ENCODE measurements at regions not wholly inside any gene's neighbourhood (a gene's known extent, or its start where the extent isn't known, plus 50 kb on each side); places are given as distances from the start of the nearest gene placed in this dataset.

- H3K36me3 ChIP-seq (ENCODE audit: insufficient read depth, low read length), result no peaks in the 10 kb centered on the region
- H3K4me2 ChIP-seq (ENCODE audit: insufficient read depth, low read length), result no peak overlapping the region
- DNase-seq (no peak), ATAC-seq (ENCODE audit: insufficient read depth, low read depth) (no peak)
- H3K4me3 ChIP-seq (ENCODE audit: low read depth in 1 of 2, low read length in 2 of 2), result no peak overlapping the region
- no peaks in the 10 kb centered on the region for H4K20me1 ChIP-seq (ENCODE audit: insufficient read depth, low read length)
- H3K79me2 ChIP-seq (ENCODE audit: insufficient read depth, low read length), result no peaks in the 10 kb centered on the region
- no peak overlapping the region for H2AFZ ChIP-seq (ENCODE audit: low read depth, low read length)
- H3K9me3 ChIP-seq (ENCODE audit: insufficient read depth, low read length, severe bottlenecking), result no peaks in the 10 kb centered on the region
- no peaks in the 10 kb centered on the region for H3K27me3 ChIP-seq (ENCODE audit: insufficient read depth, low read length, poor library complexity)
- no peaks in the 10 kb centered on the region for H3K4me1 ChIP-seq (ENCODE audit: insufficient read depth, low read length)
- no peak overlapping the region for H3K9ac ChIP-seq (ENCODE audit: low read depth, low read length)
- H3K27ac ChIP-seq (ENCODE audit: low read length), result no peak overlapping the region
- TF ChIP-seq EZH2 (IDR thresholded peaks at IDR 0.05; ENCODE audit: borderline replicate concordance, low read depth, low read length, severe bottlenecking), result no peak
- TF ChIP-seq CTCF (IDR thresholded peaks at IDR 0.05; ENCODE audit: borderline replicate concordance, extremely low read depth, low read length, poor library complexity, severe bottlenecking), result no peak
Measured at GRCh38 chr2:105600949-105601794, 143.5 kb upstream of the NCK2 start.

- H2AFZ ChIP-seq (ENCODE audit: low read depth, low read length), result no peak overlapping the region
- H3K9me3 ChIP-seq (ENCODE audit: insufficient read depth, low read length, severe bottlenecking), result no peaks in the 10 kb centered on the region
- DNase-seq (no peak), ATAC-seq (ENCODE audit: insufficient read depth, low read depth) (no peak)
- H3K9ac ChIP-seq (ENCODE audit: low read depth, low read length), result no peak overlapping the region
- TF ChIP-seq EZH2 (IDR thresholded peaks at IDR 0.05; ENCODE audit: borderline replicate concordance, low read depth, low read length, severe bottlenecking) (no peak), CTCF (IDR thresholded peaks at IDR 0.05; ENCODE audit: borderline replicate concordance, extremely low read depth, low read length, poor library complexity, severe bottlenecking) (no peak)
- H3K4me3 ChIP-seq (ENCODE audit: low read depth in 1 of 2, low read length in 2 of 2), result no peak overlapping the region
- H3K36me3 ChIP-seq (ENCODE audit: insufficient read depth, low read length), result no peaks in the 10 kb centered on the region
- no peak overlapping the region for H3K4me2 ChIP-seq (ENCODE audit: insufficient read depth, low read length)
- no peak overlapping the region for H3K27ac ChIP-seq (ENCODE audit: low read length)
- no peaks in the 10 kb centered on the region for H3K79me2 ChIP-seq (ENCODE audit: insufficient read depth, low read length)
- H4K20me1 ChIP-seq (ENCODE audit: insufficient read depth, low read length), result no peaks in the 10 kb centered on the region
- H3K4me1 ChIP-seq (ENCODE audit: insufficient read depth, low read length), result no peaks in the 10 kb centered on the region
- H3K27me3 ChIP-seq (ENCODE audit: insufficient read depth, low read length, poor library complexity), result no peaks in the 10 kb centered on the region
Measured at GRCh38 chr2:105600602-105600948, 144.1 kb upstream of the NCK2 start.

GRCh38 chr2:105600037-105600442 is 144.7 kb upstream of the NCK2 start:
- Histone ChIP-seq H3K9ac (ENCODE audit: low read depth, low read length) (no peak overlapping the region), H3K79me2 (ENCODE audit: insufficient read depth, low read length) (no peaks in the 10 kb centered on the region), H3K4me2 (ENCODE audit: insufficient read depth, low read length) (no peak overlapping the region), H3K27me3 (ENCODE audit: insufficient read depth, low read length, poor library complexity) (no peaks in the 10 kb centered on the region), H3K4me3 (ENCODE audit: low read depth in 1 of 2, low read length in 2 of 2) (no peak overlapping the region), H3K27ac (ENCODE audit: low read length) (no peak overlapping the region), H3K9me3 (ENCODE audit: insufficient read depth, low read length, severe bottlenecking) (no peaks in the 10 kb centered on the region), H2AFZ (ENCODE audit: low read depth, low read length) (no peak overlapping the region), H3K36me3 (ENCODE audit: insufficient read depth, low read length) (no peaks in the 10 kb centered on the region), H4K20me1 (ENCODE audit: insufficient read depth, low read length) (no peaks in the 10 kb centered on the region), H3K4me1 (ENCODE audit: insufficient read depth, low read length) (no peaks in the 10 kb centered on the region)
- no peak for TF ChIP-seq CTCF (IDR thresholded peaks at IDR 0.05; ENCODE audit: borderline replicate concordance, extremely low read depth, low read length, poor library complexity, severe bottlenecking)
- no peak for TF ChIP-seq EZH2 (IDR thresholded peaks at IDR 0.05; ENCODE audit: borderline replicate concordance, low read depth, low read length, severe bottlenecking)
- ATAC-seq (ENCODE audit: insufficient read depth, low read depth) (no peak), DNase-seq (no peak)
